Right renal pelvis (tissue), 4 donors: ENCODE measurements at regions not wholly inside any gene's neighbourhood (a gene's known extent, or its start where the extent isn't known, plus 50 kb on each side); places are given as distances from the start of the nearest gene placed in this dataset.

ENCODE experiments used
- DNase-seq, 4 donors: peaks; one replicate each; pipeline ENCODE4 v3.0.0-alpha.2; 2013; ENCODE audit warnings: low read depth in 4 of 4, low spot score in 3 of 4, missing footprints in 1 of 4

DNA sequence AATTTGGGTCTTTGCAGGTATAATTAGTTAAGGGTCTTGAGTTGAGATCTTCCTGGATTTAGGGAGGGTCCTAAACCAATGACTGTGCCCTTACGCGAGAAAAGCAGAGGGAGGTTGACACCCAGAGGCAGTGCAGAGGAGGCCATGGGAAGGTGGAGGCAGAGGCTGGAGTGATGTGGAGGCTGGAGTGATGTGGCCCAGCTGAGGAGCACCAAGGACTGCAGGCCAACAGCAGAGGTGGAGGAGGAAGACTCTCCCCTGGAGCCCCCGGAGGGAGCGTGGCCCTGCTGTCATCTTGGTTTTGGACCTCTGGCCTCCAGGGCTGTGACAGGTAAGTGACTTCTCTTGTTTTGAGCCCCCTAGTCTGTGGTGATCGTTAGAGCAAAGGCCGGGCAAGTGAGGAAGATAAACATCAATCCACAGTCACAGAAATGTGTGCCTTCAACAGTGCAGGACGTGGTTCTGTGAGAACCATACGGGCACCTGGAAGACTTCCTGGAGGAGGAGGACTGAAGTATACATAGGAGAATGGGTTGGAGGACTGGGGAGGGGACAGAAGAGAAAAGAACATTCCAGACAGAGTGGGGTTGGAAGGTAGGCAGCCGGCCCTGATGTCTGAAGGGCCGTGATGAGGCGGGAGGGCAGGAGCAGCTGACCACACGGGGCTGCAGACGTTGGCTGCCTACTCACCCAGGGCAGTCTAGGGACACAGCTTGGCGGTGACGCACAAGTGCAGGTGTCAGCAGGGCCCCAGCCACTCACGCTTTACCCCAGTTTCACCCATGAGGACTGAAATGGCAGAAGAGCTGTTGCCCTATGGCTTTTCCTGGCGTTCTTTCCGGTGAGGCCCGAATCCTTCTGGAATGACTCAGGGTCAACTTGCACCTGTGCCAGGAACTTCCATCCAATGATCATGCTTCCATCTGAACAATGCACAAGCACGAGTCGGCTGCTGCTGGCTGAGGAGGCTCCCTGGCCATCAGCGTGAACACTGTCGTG lies 270.2 kb downstream of the CTTN start:
- no peak for DNase-seq

DNA sequence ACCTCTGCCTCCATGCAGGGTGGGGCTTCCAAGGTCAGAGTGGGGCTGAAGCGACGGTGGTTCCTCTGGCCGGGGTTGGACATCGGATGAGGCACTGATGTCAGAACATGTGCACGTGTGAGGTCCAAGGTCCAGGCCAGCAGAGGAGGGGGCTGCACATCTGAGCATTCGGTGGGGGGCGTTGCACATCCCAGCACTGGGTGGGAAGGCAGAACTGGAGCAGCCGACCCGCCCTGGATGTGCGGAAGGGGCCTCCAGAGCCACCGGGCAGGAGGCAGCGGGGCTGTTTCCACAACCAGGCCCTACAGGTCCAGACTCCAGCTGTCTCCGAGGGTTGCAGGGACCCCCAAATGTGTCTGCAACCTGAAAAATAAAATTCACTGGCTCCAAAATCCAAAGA lies 271.0 kb downstream of the CTTN start:
- DNase-seq, result no peak

DNA sequence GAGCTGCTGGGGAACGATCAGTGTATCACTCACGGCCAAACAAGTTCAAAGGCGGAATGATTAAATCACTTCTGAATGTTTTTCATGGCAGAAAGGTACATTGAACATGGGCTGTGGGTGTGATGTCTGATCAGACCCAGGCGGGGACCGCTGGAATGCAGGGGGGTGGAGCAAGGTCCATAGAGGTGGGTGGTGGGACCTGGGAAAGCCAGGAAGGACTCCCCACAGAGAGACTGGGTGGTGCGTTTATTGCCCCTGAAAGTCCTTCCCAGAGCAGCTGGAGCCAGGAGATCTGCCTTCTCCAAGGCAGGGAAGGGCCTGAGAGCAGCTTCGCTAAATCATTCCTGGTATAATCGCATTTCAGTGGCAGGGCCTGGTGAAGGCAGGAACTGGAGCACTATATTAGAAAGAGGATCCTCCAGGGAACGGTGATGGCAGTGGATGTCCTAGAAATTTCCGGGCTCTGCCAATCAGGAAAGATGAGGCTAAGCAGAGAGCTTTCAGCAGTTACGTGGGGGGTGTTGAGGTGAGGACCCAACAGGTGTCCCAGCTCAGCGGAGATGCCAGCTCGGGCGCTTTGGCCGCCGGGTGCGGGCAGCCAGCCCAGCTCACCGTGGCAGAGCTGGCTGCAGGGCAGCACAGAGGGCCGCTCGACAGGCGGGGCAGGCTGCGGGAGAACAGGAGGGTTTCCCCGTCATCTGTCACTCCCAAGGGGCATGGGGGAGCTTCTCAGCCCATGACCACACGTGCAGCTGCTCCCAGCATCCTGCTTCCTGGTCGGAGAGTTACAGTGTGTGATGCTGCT lies 271.7 kb downstream of the CTTN start:
- no peak for DNase-seq

DNA sequence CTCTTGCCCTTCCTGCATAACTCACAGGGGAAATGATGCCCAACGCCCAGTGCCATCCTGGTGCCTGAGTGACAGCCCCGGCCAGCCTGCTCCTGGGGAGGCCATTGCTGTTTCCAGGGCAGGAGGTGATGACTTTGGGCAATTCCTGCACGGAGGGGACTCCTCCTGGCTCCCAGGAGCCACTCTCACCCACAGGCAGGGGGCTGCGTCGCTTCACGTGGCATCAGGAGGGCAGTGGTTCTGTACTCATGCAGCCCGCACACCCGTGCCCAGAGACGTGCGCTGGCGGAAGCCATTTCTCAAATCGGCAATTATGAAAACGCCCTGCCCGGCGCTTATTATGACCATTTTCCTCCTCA lies 272.3 kb downstream of the CTTN start:
- DNase-seq, result no peak

DNA sequence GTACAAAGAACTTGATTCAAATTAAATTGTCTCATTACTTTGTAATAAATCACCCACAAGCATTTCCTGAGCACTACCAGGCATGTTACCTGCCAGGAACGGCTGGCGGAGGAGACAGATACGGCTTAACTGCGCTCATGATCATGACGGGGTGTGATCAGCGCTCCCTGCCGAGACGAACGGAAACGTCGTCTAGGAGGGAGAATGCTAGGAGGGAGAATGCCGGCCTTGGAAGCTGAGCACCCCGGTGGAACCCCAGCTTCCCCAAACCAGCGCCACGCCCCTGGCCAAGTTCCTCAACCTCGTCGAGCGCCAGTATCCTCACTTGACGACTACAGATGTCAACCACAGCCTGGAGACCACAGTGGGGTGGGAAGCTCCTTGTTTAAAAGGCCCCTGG lies 272.8 kb downstream of the CTTN start:
- DNase-seq, result no peak

DNA sequence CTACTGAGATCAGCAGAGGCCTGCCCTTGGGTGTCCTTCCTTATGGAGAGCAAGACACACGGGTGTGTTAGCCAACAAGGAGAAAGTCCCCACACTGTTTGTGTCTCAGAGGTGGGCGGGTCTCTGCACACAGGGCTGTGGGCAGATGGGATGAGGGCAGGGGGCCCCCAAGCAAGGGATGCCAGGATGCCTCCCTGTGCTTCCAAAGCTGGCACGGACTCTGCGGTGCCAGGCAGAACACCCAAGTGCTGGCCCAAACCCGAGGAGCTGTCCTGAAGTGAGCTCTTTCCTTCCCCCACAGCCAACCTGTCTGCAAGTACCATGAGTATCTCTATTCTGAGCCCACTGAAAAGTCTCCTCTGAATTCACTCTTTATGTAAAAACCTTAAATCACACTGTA lies 273.3 kb downstream of the CTTN start:
- no peak for DNase-seq

DNA sequence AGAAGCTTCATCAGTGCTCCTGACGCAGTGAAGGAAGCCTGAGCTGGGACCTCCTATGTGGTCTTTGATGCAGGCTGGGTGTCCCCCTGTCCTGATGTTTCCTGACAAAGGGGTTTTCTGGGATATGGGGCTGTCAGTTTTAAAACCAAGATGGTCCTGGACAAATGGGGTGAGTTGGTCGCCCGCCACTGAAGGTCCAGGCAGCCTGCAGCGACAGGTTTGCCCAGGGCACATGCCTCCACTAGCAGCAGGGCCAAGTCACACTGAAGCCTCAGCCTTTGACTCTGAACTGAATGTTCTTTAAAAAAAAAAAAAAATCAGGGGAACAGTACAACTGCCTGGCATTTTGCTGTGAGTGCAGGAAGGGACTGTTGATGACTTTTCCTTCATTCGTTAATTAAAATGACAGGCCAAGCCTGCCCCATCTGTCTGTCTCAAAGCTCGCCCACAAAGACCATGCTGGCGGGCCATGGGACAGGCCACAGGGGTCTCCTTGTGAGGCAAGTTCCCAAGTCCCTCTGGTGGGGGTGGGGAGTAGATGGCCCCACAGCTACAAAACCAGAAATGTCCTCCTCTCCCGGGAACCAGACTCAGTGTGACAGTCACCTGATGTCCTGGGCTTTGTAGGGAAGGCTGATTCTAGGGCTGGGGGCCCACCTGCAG lies 274.8 kb downstream of the CTTN start:
- no peak for DNase-seq

DNA sequence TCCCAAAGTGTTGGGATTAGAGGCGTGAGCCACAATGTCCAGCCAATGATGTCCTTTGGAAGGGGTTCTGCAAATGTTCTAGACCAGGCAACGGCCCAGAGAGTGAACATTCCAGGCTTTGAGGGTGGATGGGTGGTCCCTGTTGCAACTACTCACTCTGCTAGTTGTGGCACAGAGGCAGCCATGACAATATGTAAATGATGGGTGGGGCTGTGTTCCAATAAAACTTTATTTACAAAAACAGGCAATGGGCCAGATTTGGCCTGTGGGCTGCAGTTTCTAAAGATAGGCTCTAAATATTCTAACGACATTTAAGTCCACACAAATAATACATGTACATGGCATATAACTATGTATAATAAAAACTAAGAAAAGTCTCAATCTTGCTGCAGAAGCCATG lies 276.3 kb downstream of the CTTN start:
- DNase-seq, result no peak

DNA sequence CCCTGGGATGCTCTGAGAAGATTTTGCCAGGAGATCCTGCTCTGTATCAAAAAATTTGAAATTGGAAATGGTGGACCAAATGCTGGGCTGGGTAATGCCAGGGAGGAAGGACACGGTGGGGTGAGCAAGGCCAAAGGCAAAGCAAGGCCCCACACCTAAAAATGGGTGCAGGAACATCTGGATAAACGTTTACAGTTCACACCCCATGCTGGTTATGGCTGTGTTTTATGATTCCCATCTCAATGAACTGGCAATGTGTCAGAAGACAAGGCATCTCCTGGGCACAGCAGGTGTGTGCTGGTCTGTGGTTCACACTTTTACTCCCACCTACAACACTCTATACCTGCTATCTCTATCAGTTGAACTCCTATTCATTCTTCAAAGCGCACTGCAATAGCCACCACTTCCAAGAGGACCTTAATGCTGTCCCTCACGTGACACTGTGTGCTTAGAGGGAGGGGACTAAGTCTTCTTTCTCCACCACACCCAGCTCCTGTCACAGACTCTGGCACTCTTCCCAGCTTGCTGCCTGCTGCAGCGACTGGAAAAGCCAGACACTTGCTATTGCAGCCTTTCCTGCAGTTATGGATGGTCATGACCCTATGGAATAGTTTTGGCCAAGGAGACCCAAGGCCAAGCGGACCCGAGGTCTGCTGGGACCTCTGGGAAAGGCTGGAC lies 277.5 kb downstream of the CTTN start:
- no peak for DNase-seq

DNA sequence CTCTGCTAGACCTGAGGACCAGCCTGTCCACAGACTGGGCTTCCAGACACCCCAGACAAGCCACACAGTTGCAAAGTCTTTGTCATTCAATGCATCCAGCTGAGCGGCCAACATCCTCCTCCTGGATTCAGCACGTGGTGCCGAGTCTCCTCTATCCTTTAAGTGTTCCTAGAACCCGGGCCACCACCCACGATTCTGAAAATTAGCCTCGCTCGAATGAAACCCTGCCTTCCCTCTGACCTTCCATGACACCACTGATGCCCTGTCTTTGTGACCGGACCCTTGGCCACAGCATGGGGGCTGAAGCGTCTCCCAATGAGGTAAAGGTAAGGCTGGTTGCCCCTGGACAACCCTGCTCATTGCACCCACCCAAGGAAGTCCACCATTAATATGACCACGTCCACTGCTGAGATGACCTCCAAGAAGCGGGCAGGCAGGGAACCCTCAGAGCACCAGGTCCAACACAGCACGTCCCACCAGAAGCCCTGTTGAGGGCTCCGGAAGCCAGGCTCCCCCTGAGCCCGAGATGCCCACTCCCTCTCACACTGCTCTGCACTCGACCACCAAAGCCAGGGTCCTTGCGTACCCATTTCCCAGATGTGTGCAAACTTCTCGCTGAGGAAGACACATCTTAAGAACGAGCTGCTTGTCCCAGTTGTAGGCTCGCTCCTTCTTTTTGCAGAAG lies 279.0 kb downstream of the CTTN start:
- DNase-seq, result no peak

DNA sequence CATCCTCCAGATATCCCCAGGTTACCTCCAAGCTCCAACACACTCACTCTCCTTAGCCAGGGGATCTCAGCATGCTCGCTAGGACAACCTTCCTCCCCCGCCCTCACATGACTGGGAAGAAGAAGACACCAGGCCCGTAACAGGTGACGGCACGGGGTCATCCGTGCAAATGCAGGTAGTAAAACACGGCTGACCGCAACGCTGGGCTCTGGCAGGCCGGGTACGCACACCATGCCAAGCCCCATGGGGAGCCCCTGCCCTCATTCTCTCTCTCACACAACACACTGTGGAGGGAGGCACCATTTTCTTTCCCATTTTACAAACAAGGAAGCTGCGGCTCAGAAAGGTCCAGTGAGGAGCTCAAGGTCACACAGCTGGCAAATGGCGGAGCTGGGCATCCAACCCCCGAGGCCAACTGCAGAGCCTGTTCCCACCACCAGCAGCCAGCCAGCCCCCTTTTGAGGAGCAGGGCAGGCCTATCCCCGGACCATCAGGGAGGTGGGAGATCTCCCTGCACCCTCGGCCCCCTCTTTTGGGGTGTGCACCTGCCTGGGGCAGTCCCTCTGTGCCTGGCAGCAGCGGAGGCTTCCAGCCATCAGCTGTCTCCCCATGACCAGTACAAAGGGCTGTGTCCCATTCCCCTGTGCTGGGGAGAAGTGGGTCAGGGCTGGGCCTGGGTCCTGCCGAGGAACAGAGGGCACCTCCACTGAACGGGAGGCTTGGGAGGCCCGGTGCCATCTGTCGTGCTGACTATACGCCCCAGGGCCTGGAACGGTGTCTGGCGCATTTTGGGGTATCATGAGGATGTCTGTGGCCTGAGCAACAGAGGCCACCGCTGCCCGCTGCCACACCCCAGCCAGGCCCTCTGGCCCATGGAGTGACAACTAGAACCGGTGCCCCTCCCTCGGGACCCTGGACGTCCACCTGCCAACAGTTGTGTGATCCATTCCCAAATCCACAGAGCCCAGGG lies 280.9 kb downstream of the CTTN start:
- DNase-seq, result no peak

DNA sequence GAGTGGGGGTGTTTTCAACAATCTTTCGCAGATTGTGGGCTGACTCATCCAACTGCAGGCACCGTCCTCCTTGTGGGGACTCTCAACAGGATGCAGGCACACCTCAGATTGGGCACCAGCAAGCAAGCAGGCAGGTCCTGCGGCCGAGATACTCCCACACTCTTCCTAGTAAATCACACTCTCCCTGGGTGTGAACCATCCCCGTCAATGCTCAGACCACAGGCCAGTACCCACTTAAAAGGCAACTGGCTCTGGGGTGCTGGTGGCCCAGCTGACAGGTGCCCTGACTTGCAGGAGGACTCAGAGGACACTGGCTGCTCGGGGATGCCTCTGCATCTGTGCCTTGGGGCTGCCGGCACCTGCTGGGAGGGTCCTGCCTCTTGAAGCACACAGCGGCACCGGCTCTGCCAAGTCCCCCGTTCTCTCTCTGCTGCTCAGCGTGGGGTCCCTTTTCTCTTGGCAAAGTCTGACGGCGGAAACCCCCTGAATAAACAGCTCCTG lies 282.5 kb downstream of the CTTN start:
- no peak for DNase-seq

DNA sequence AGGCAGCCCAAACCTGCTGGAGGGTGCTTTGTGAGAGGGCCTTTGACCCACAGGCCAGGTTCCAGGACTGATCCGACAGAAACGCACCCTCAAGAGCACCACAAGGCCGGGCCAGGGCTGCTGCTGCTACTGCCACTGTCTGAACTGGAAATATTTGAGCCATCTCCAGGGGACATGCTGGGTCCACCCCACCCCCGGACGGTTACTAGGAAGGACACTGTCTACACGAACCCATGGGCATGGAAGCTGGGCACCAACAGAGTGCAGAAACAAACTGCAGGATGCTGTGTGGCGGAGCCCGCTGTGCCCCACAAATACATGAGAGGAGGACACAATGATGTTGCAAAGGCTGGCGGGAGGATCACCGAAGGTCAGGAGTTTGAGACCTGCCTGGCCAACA lies 283.7 kb downstream of the CTTN start:
- no peak for DNase-seq

DNA sequence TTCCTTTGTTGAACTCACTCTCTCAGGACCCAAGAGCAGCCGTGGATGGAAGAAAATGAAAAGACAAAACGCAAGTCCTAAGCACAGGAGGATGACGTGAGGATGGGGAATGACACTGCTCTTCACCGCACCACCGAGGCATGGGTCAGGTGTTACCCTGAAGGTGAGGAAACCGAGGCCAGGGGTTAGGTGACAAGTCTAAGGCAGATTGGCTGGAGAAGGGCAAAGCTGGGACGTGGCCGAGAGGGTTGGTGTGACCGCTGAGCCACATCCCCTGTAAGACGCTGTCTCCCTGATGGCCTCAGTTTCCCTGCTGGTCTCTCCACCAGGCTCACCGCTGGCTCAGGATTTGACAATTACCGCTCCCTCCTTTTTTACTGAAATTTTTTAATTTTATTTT lies 284.4 kb downstream of the CTTN start:
- no peak for DNase-seq

DNA sequence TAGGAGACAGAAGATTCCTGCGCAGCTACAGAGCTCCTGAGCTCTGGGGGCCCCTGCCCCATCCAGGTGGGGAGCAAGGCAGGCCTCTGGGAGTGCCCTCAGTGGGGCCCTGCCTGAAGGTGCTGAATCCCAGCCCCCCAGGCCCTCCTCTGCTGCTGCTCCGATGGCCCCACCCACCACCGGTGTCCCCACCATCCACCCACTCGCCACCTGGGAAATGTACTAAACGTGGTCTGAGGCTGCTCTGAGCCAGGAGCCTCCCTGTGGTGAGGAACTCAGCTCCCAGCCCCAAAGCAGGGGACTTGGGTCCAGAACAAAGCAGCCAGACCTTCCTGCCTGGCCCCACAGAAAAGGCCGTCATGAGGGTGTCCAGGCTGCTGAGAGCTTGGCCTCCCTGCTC lies 289.4 kb downstream of the CTTN start:
- DNase-seq, result no peak

DNA sequence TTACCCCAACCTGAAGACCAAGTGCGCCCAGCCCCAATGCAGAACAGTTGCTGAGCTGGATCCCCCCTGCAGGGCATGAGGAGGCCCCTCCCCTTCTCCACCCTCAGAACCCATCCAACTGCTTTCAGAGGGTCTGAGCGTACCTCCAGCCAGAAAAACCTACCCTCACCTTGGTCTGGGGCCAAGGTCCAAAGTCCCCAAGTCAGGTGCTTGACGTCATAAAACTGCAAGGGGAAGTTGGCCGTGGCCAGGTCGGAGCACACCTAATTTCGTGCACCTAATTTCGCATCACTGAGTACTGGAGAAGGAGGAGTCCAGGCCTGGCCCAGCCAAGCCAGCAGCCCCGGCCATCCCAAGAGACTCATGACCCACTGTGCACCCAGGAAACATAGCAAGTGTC lies 289.8 kb downstream of the CTTN start:
- DNase-seq, result no peak

DNA sequence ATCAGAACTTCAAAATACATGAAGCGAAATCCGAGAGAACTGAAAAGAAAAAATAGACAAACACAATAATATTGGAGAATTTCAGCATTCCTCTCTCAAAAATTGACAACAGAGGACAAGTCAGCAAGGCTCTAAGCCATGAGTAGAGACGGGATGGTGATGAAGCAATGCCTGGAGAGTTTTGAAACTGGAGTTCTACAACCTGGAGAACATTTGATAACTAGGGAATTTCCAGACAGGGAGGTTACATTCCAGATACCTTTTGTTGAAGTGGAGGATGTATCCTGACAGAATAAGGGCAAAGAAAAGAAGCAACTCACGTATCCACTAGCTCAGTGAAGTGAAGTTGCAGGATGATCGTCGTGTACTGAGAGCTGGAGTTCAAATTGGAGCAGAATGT lies 291.4 kb downstream of the CTTN start:
- no peak for DNase-seq

DNA sequence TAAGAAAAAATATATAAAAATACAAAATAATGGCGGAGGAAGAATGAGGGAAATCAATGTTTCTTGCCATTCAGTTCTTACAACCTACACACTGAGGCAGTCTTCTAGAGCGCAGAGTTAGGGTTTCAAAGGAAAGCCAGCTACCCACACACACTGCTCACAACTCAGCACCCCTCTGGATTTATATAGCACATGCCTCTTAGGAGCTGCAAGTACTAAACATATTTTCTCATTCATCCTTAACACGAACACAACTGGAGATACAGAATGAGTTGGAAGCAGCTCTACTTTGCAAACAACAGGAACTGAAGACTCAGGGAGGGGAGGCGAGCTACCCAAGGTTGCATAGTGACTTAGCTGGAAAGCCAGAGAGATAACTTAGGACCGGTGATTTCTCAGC lies 293.8 kb downstream of the CTTN start:
- DNase-seq, result no peak

DNA sequence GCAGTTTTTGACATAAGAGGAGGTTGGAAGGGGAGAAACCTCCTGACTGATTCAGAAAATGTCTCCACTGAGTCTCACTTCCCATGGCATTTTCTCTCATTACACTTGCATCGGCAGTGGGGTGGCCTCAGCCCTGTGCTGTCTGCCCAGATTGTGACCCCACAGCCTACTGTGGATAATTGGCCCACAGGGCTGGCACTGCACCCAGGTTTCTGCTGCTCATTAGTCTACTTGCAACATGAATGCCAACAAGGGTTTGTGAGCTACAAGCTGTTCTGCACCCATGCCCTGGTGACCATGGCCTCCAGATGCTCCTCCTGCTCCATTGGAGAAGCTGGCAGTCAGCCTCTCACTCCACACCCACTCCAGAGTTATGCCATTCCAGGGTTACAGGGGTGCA lies 296.0 kb downstream of the CTTN start:
- DNase-seq, result no peak
